ENCODE measurements at regions not wholly inside any gene's neighbourhood (a gene's known extent, or its start where the extent isn't known, plus 50 kb on each side); places are given as distances from the start of the nearest gene placed in this dataset.
A peak's percentile ranks its signal among the peaks of the same experiment; 100 is the strongest.

DNA sequence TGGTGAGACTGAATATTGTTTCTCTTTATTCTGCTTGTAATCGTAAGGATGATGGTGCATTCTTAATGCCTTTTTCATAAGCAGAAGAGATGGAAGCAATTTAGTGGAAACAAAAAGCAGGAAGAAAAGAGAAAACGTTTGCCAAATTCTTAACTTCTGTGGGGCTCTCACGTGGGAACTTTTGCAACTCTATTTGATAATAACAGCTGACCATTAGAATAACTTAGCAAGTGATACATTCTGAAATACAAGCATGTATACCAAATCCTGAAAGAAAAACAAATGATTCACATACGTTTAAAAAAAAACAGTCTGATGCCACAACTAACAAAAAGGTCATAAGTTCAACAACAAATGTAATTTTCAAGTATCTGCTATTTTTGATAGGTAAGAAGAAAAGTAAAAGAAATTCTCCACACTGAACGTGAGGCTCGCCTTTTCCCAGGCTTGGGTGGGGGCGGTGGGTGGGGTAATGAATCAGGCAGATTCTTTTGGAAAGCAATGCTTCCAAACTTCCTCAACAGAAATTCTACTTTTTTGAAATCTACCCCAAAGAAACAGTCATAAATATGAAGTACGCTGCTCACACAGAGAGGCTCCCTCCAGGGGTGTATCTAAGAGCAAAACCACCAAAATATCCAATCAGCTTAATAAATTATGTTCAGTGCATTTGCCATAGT lies 446.2 kb upstream of the MGMT start:
- no peaks in the 10 kb centered on the region for H3K36me3 ChIP-seq (ENCODE audit: control insufficient read depth, insufficient read depth, low read length)
- no peak overlapping the region for H3K4me2 ChIP-seq (ENCODE audit: low read length)
- H3K27me3 ChIP-seq (ENCODE audit: control insufficient read depth, insufficient read depth, low read length): no peaks in the 10 kb centered on the region
- H3K79me2 ChIP-seq: no peaks in the 10 kb centered on the region
- no peaks in the 10 kb centered on the region for H3K9me3 ChIP-seq (ENCODE audit: control insufficient read depth, low read length)
- peaks cover 5% of the 10 kb centered on the region for H3K4me1 ChIP-seq
- H3K9ac ChIP-seq: no peak overlapping the region
- no peak overlapping the region for H3K4me3 ChIP-seq (ENCODE audit: low read depth, low read length)
- TF ChIP-seq CTCF (IDR thresholded peaks at IDR 0.05): no peak
- H2AFZ ChIP-seq: peak overlapping the region; percentile 5
- H3K27ac ChIP-seq: no peak overlapping the region

GRCh38 chr10:129021594-129022304 lies 445.3 kb upstream of the MGMT start:
- peak overlapping the region; percentile 70 for H2AFZ ChIP-seq
- H3K27me3 ChIP-seq (ENCODE audit: control insufficient read depth, insufficient read depth, low read length): no peaks in the 10 kb centered on the region
- H3K9ac ChIP-seq: no peak overlapping the region
- peaks cover 5% of the 10 kb centered on the region for H3K4me1 ChIP-seq
- no peak overlapping the region for H3K4me2 ChIP-seq (ENCODE audit: low read length)
- TF ChIP-seq CTCF (IDR thresholded peaks at IDR 0.05): no peak
- no peaks in the 10 kb centered on the region for H3K79me2 ChIP-seq
- H3K9me3 ChIP-seq (ENCODE audit: control insufficient read depth, low read length): no peaks in the 10 kb centered on the region
- no peak overlapping the region for H3K4me3 ChIP-seq (ENCODE audit: low read depth, low read length)
- no peaks in the 10 kb centered on the region for H3K36me3 ChIP-seq (ENCODE audit: control insufficient read depth, insufficient read depth, low read length)
- H3K27ac ChIP-seq: peak overlapping the region; percentile 15

GRCh38 chr10:129023082-129023481 lies 444.0 kb upstream of the MGMT start:
- TF ChIP-seq CTCF (IDR thresholded peaks at IDR 0.05): no peak
- H3K27ac ChIP-seq: no peak overlapping the region
- H3K9me3 ChIP-seq (ENCODE audit: control insufficient read depth, low read length): no peaks in the 10 kb centered on the region
- H3K4me2 ChIP-seq (ENCODE audit: low read length): no peak overlapping the region
- no peak overlapping the region for H3K9ac ChIP-seq
- no peak overlapping the region for H2AFZ ChIP-seq
- no peaks in the 10 kb centered on the region for H3K79me2 ChIP-seq
- no peak overlapping the region for H3K4me3 ChIP-seq (ENCODE audit: low read depth, low read length)
- no peaks in the 10 kb centered on the region for H3K36me3 ChIP-seq (ENCODE audit: control insufficient read depth, insufficient read depth, low read length)
- H3K4me1 ChIP-seq: peaks cover 5% of the 10 kb centered on the region
- no peaks in the 10 kb centered on the region for H3K27me3 ChIP-seq (ENCODE audit: control insufficient read depth, insufficient read depth, low read length)

DNA sequence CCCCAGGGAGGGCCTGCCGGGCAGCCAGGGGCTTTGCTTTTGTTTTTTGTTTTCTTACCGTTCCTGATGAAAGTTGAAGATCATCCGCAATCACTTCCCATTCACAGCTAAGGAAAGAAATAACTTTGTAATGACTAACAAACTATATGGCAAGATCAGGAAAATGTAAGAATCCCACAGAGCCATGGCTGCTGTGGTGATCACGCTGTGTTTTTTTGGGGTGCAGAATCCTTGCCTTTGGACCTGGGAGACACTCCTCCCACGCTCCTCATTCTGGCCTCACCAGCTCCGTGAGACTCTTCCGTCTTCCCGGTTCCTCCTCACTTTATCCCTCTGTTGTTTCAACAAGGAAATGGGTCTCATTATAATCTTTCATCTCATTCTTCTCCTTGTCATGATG lies 443.0 kb upstream of the MGMT start:
- no peak overlapping the region for H2AFZ ChIP-seq
- H3K9me3 ChIP-seq (ENCODE audit: control insufficient read depth, low read length): no peaks in the 10 kb centered on the region
- no peak overlapping the region for H3K9ac ChIP-seq
- H3K4me3 ChIP-seq (ENCODE audit: low read depth, low read length): no peak overlapping the region
- H3K36me3 ChIP-seq (ENCODE audit: control insufficient read depth, insufficient read depth, low read length): no peaks in the 10 kb centered on the region
- H3K4me1 ChIP-seq: peaks cover 5% of the 10 kb centered on the region
- H3K79me2 ChIP-seq: no peaks in the 10 kb centered on the region
- H3K27ac ChIP-seq: no peak overlapping the region
- no peak for TF ChIP-seq CTCF (IDR thresholded peaks at IDR 0.05)
- H3K4me2 ChIP-seq (ENCODE audit: low read length): no peak overlapping the region
- H3K27me3 ChIP-seq (ENCODE audit: control insufficient read depth, insufficient read depth, low read length): no peaks in the 10 kb centered on the region

Measured in parathyroid adenoma (tissue), 2 donors.